ENCODE measurements at regions not wholly inside any gene's neighbourhood (a gene's known extent, or its start where the extent isn't known, plus 50 kb on each side); places are given as distances from the start of the nearest gene placed in this dataset.
"Not testable (repeated sequence)": the region's sequence is repeated elsewhere in the genome, so short reads cannot be mapped to it uniquely, and the experiment has no call there.

GRCh38 chr7:68203251-68203650 lies 1206.6 kb downstream of the TYW1 start:
- H3K27ac Mint-ChIP-seq, result no peak overlapping the region
- DNase-seq (no peak), ATAC-seq (replicated peaks in 1 of 2) (no peak)
- peaks cover 10 to 18% of the 10 kb centered on the region in 2 donors for H3K9me3 Mint-ChIP-seq
- peaks cover 0 to 4% of the 10 kb centered on the region in 2 donors for H3K36me3 Mint-ChIP-seq (ENCODE audit: insufficient read depth in 2 of 2)
- H3K27me3 Mint-ChIP-seq (ENCODE audit: low read depth), result no peaks in the 10 kb centered on the region
- no peak overlapping the region for H3K4me3 Mint-ChIP-seq
- H3K4me1 Mint-ChIP-seq (ENCODE audit: low read depth), result no peaks in the 10 kb centered on the region

- Mint-ChIP-seq H3K27ac (no peak overlapping the region), H3K27me3 (ENCODE audit: low read depth) (no peaks in the 10 kb centered on the region), H3K36me3 (ENCODE audit: insufficient read depth in 2 of 2) (peaks cover 0 to 4% of the 10 kb centered on the region in 2 donors), H3K4me3 (no peak overlapping the region), H3K4me1 (ENCODE audit: low read depth) (no peaks in the 10 kb centered on the region), H3K9me3 (peaks cover 12 to 14% of the 10 kb centered on the region in 2 donors)
- no peak for DNase-seq
- ATAC-seq (replicated peaks in 1 of 2), result no peak
Observed at GRCh38 chr7:68205826-68206225, 1209.2 kb downstream of the TYW1 start.

GRCh38 chr7:68206946-68207485 lies 1210.4 kb downstream of the TYW1 start:
- ATAC-seq (replicated peaks in 1 of 2) (no peak), DNase-seq (no peak)
- Mint-ChIP-seq H3K4me3 (no peak overlapping the region), H3K9me3 (peaks cover 12 to 16% of the 10 kb centered on the region in 2 donors), H3K4me1 (ENCODE audit: low read depth) (no peaks in the 10 kb centered on the region), H3K27ac (no peak overlapping the region), H3K36me3 (ENCODE audit: insufficient read depth in 2 of 2) (no peaks in the 10 kb centered on the region), H3K27me3 (ENCODE audit: low read depth) (no peaks in the 10 kb centered on the region)

DNA sequence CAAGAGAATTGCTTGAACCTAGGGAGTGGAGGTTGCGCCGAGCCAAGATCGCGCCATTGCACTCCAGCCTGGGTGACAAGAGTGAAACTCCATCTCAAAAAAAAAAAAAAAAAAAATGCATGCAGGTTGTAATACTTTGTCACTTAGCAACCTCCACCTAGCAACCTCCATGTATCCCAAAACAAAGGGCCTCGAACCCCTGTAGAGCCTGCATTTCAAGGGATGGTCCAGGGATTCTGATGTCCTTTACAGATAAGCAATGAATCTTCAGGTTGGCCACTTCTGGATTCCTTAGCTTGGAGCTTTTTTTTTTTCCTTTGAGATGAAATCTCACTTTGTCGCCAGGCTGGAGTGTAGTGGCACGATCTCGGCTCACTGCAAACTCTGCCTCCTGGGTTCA lies 1211.0 kb downstream of the TYW1 start:
- H3K4me1 Mint-ChIP-seq (ENCODE audit: low read depth), result no peaks in the 10 kb centered on the region
- no peaks in the 10 kb centered on the region for H3K27me3 Mint-ChIP-seq (ENCODE audit: low read depth)
- H3K9me3 Mint-ChIP-seq, result peaks cover 10 to 17% of the 10 kb centered on the region in 2 donors
- no peak overlapping the region for H3K4me3 Mint-ChIP-seq
- DNase-seq (no peak), ATAC-seq (replicated peaks in 1 of 2) (no peak)
- H3K36me3 Mint-ChIP-seq (ENCODE audit: insufficient read depth in 2 of 2), result no peaks in the 10 kb centered on the region
- H3K27ac Mint-ChIP-seq, result no peak overlapping the region

DNA sequence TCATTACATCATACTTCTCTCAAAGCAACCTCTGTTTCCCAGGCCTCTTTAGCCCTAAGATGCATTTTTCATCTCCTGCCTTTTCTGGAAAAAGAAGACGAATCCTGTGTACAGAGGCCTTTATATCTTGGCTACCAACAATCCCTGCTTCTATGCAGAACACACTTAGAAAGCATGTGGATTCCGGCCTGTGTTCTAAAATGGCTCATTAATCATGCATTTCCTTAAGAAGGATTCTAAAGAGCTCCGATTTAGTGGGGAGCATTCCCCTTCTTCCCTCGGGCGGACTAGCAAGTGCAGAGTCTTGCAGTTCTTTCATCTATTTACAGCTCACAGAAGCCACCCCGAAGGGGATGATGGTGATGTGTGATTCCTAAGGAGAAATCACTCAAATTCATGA lies 1212.9 kb downstream of the TYW1 start:
- no peak for DNase-seq
- Mint-ChIP-seq H3K4me1 (ENCODE audit: low read depth) (no peaks in the 10 kb centered on the region), H3K9me3 (peaks cover 11 to 14% of the 10 kb centered on the region in 2 donors), H3K27me3 (ENCODE audit: low read depth) (no peaks in the 10 kb centered on the region), H3K27ac (no peak overlapping the region), H3K36me3 (ENCODE audit: insufficient read depth in 2 of 2) (no peaks in the 10 kb centered on the region), H3K4me3 (no peak overlapping the region)
- ATAC-seq (replicated peaks in 1 of 2), result no peak

DNA sequence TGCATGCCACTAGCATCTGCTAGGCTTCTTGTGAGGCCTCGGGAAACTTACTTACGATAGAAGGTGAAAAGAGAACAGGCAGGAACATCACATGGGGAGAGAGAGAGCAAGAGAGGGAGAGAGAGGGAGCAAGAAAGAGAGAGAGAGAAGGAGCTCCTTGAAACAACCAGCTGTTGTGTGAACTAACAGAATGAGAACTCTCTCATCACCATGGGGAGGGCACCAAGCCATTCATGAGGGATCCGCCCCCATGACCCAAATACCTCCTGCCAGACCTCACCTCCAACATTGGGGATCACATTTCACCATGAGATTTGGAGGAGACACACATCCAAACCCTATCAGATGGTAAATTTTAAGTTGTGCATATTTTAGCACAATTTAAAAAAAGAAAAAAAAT lies 1217.2 kb downstream of the TYW1 start:
- Mint-ChIP-seq H3K36me3 (ENCODE audit: insufficient read depth in 2 of 2) (no peaks in the 10 kb centered on the region), H3K27me3 (ENCODE audit: low read depth) (no peaks in the 10 kb centered on the region), H3K27ac (no peak overlapping the region), H3K4me1 (ENCODE audit: low read depth) (no peaks in the 10 kb centered on the region), H3K4me3 (no peak overlapping the region), H3K9me3 (peaks cover 11% of the 10 kb centered on the region in 2 donors)
- ATAC-seq (replicated peaks in 1 of 2), result no peak
- no peak for DNase-seq

GRCh38 chr7:68216051-68216450 lies 1219.4 kb downstream of the TYW1 start:
- no peak for DNase-seq
- H3K9me3 Mint-ChIP-seq, result peaks cover 6 to 8% of the 10 kb centered on the region in 2 donors
- H3K36me3 Mint-ChIP-seq (ENCODE audit: insufficient read depth in 2 of 2), result no peaks in the 10 kb centered on the region
- no peak overlapping the region for H3K4me3 Mint-ChIP-seq
- H3K27ac Mint-ChIP-seq, result no peak overlapping the region
- no peak for ATAC-seq (replicated peaks in 1 of 2)
- H3K27me3 Mint-ChIP-seq (ENCODE audit: low read depth), result no peaks in the 10 kb centered on the region
- no peaks in the 10 kb centered on the region for H3K4me1 Mint-ChIP-seq (ENCODE audit: low read depth)

DNA sequence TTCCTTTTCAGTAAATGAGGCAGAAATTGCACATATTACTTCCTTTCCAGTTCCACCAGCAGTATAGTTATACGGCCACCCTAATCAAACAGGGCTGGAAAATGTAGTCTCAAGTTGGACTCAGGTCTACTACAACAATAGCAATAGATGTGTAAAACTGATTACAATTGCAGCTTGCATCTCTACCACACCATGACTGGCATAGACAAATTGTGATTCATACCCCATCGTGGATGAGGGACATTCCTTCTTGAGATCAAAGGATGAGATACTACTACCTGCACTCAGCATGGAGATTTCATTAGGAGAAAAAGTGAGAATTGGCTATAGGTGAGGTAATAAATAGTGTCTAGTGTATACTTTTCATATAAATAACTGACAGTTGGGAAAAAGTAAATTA lies 1220.8 kb downstream of the TYW1 start:
- ATAC-seq (replicated peaks in 1 of 2) (no peak), DNase-seq (no peak)
- Mint-ChIP-seq H3K9me3 (peaks cover 6% of the 10 kb centered on the region in 2 donors), H3K36me3 (ENCODE audit: insufficient read depth in 2 of 2) (no peaks in the 10 kb centered on the region), H3K27ac (no peak overlapping the region), H3K4me3 (no peak overlapping the region), H3K27me3 (ENCODE audit: low read depth) (no peaks in the 10 kb centered on the region), H3K4me1 (ENCODE audit: low read depth) (no peaks in the 10 kb centered on the region)

GRCh38 chr7:68218461-68218860 lies 1221.8 kb downstream of the TYW1 start:
- Mint-ChIP-seq H3K27me3 (ENCODE audit: low read depth) (no peaks in the 10 kb centered on the region), H3K27ac (no peak overlapping the region), H3K4me1 (ENCODE audit: low read depth) (no peaks in the 10 kb centered on the region), H3K4me3 (no peak overlapping the region), H3K36me3 (ENCODE audit: insufficient read depth in 2 of 2) (no peaks in the 10 kb centered on the region), H3K9me3 (peaks cover 5 to 6% of the 10 kb centered on the region in 2 donors)
- ATAC-seq (replicated peaks in 1 of 2) (no peak), DNase-seq (no peak)

GRCh38 chr7:68222311-68222710 lies 1225.7 kb downstream of the TYW1 start:
- Mint-ChIP-seq H3K4me1 (ENCODE audit: low read depth) (no peaks in the 10 kb centered on the region), H3K27me3 (ENCODE audit: low read depth) (no peaks in the 10 kb centered on the region), H3K27ac (no peak overlapping the region), H3K4me3 (no peak overlapping the region), H3K36me3 (ENCODE audit: insufficient read depth in 2 of 2) (peaks cover 0 to 3% of the 10 kb centered on the region in 2 donors), H3K9me3 (peaks cover 5 to 9% of the 10 kb centered on the region in 2 donors)
- ATAC-seq (replicated peaks in 1 of 2) (no peak), DNase-seq (no peak)

- no peaks in the 10 kb centered on the region for H3K27me3 Mint-ChIP-seq (ENCODE audit: low read depth)
- no peak overlapping the region for H3K4me3 Mint-ChIP-seq
- no peak for ATAC-seq (replicated peaks in 1 of 2)
- H3K36me3 Mint-ChIP-seq (ENCODE audit: insufficient read depth in 2 of 2), result peaks cover 0 to 3% of the 10 kb centered on the region in 2 donors
- no peaks in the 10 kb centered on the region for H3K4me1 Mint-ChIP-seq (ENCODE audit: low read depth)
- no peak overlapping the region for H3K27ac Mint-ChIP-seq
- H3K9me3 Mint-ChIP-seq, result peaks cover 2 to 8% of the 10 kb centered on the region in 2 donors
- no peak for DNase-seq
Observed at GRCh38 chr7:68224041-68224741, 1227.6 kb downstream of the TYW1 start.

DNA sequence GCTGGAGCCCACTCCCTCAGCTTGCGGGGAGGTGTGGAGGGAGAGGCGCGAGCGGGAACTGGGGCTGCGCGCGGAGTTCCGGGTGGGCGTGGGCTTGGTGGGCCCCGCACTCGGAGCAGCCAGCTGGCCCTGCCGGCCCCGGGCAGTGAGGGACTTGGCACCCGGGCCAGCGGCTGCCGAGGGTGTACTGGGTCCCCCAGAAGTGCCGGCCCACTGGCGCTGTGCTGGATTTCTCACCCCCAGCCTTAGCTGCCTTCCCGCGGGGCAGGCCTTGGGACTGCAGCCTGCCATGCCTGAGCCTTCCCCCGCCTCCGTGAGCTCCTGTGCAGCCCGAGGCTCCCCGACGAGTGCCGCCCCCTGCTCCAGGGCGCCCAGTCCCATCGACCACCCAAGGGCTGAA lies 1234.4 kb downstream of the TYW1 start:
- not testable (repeated sequence) for H3K27ac Mint-ChIP-seq; H3K4me3 Mint-ChIP-seq; H3K27me3 Mint-ChIP-seq (ENCODE audit: low read depth); H3K4me1 Mint-ChIP-seq (ENCODE audit: low read depth); DNase-seq; H3K9me3 Mint-ChIP-seq; H3K36me3 Mint-ChIP-seq (ENCODE audit: insufficient read depth in 2 of 2); ATAC-seq (replicated peaks in 1 of 2)

- ATAC-seq (replicated peaks in 1 of 2) (no peak), DNase-seq (no peak)
- Mint-ChIP-seq H3K4me3 (no peak overlapping the region), H3K27me3 (ENCODE audit: low read depth) (no peaks in the 10 kb centered on the region), H3K36me3 (ENCODE audit: insufficient read depth in 2 of 2) (peaks cover 0 to 3% of the 10 kb centered on the region in 2 donors), H3K4me1 (ENCODE audit: low read depth) (no peaks in the 10 kb centered on the region), H3K9me3 (peaks cover 12 to 13% of the 10 kb centered on the region in 2 donors), H3K27ac (no peak overlapping the region)
Observed at GRCh38 chr7:68235937-68236336, 1239.3 kb downstream of the TYW1 start.

Measured in activated T-cell treated with anti-CD3 and anti-CD28 coated beads, Interleukin-2, amount 50 U/mL, for 72 hours (primary cell).